Heart right ventricle (tissue), 16 donors: ENCODE measurements at regions not wholly inside any gene's neighbourhood (a gene's known extent, or its start where the extent isn't known, plus 50 kb on each side); places are given as distances from the start of the nearest gene placed in this dataset.

ENCODE experiments used
- ATAC-seq, 8 donors: fragments of 200-7000 bp; cut with Tn5 transposase; one replicate each; pipeline ENCODE4 v1.9.1; 2020; ENCODE audit warnings: mild to moderate bottlenecking in 8 of 8, moderate library complexity in 8 of 8, moderate number of reproducible peaks in 1 of 8
- DNase-seq, 2 donors: peaks; one replicate each; pipeline ENCODE4 v3.0.0-alpha.2; 2020
- H3K27ac ChIP-seq, 10 donors: fragments of 200-600 bp; sonication (generic) in 2 of 10; one replicate each; pipeline versions ENCODE4 v1.5.0 to v1.8.0; 2020 to 2022; ENCODE audit warnings: mild to moderate bottlenecking in 3 of 10
- H3K27me3 ChIP-seq, 7 donors: fragments of 200-600 bp; one replicate each; pipeline ENCODE4 v1.8.0; 2021 to 2022; ENCODE audit warnings: mild to moderate bottlenecking in 2 of 7
- H3K36me3 ChIP-seq, 9 donors: fragments of 200-600 bp; sonication (generic) in 1 of 9; one replicate each; pipeline versions ENCODE4 v1.5.0 to v1.8.0; 2020 to 2022; ENCODE audit warnings: mild to moderate bottlenecking in 2 of 9
- H3K4me1 ChIP-seq, 9 donors: fragments of 200-600 bp; sonication (generic) in 1 of 9; one replicate each; pipeline versions ENCODE4 v1.5.0 to v1.8.0; 2020 to 2022; ENCODE audit warnings: mild to moderate bottlenecking in 4 of 9
- H3K4me3 ChIP-seq, 10 donors: fragments of 200-600 bp; sonication (generic) in 2 of 10; one replicate each; pipeline versions ENCODE4 v1.5.0 to v1.8.0; 2020 to 2022; ENCODE audit warnings: mild to moderate bottlenecking in 7 of 10, moderate library complexity in 2 of 10
- H3K9me3 ChIP-seq, 11 donors: fragments of 200-600 bp in 10 of 11; sonication (generic) in 2 of 11; one replicate each; pipeline versions ENCODE4 v1.5.0 to v1.8.0; 2013 to 2022; ENCODE audit warnings: mild to moderate bottlenecking in 2 of 11, control low read depth in 1 of 11, moderate library complexity in 1 of 11
- WGBS, 2 donors: extraction: QIAGEN DNeasy Blood & Tissue Kit; methylation state at CpG; one replicate each; pipeline ENCODE4 v1.1.7; 2013; ENCODE audit warnings: inconsistent platforms in 1 of 2; 5-methylcytosine and 5-hydroxymethylcytosine counted together
- intact Hi-C, 10 donors: fragments of 100-400 bp; cut with DNase I; formaldehyde crosslinking; loops; one replicate each; pipeline versions ENCODE4 v1.11.1 to v1.14.2; 2022
- TF ChIP-seq, protein P1 (sequence below), 9 donors: fragments of 200-600 bp; sonication (generic) in 2 of 9; IDR thresholded peaks; one replicate each; pipeline versions ENCODE4 v1.5.0 to v1.8.0; 2021 to 2022; ENCODE audit warnings: antibody characterized with exemption in 9 of 9, mild to moderate bottlenecking in 5 of 9, moderate library complexity in 1 of 9
- donor health status: Arrhythmogenic right ventricular cardiomyopathy.
- donor health status: ischemic (EF 13 %, LVEDD 7.1; RV severe dilation, severe dysfunction).
- donor health status: healthy with polysubstance abuse.
- donor health status: DM: no; HTN: yes; CAD: no.
- donor health status: DM: no; HTN: no; CAD: no.
- donor health status: ischemic (EF 25% LVEDD 6.9; RV normal size, moderate dysfunction).
- donor health status: ischemic (EF 25% LVEDD 5.7; RV mildly dilated, moderate dysfunction).
- donor health status: healthy.
- donor health status: DM: yes; HTN: yes; CAD: no.
- donor health status: Ischemic cardiomyopathy.
- donor health status: ischemic (EF 35%, LVEDD 5.7; RV mildly dilated, moderate dysfunction).
- donor health status: nonischemic (EF 11% LVEDD 7.7; RV severe dilation, severe dysfunction).
- donor health status: DM: yes; HTN: yes; CAD: no.
- donor health status: PGD.
- donor health status: ischemic (EF 29% LVEDD 5.4; RV normal size, mild dysfunction).
- donor health status: nonischemic (EF 23%, LVEDD 6.1; RV moderate dilation, normal function).

DNA sequence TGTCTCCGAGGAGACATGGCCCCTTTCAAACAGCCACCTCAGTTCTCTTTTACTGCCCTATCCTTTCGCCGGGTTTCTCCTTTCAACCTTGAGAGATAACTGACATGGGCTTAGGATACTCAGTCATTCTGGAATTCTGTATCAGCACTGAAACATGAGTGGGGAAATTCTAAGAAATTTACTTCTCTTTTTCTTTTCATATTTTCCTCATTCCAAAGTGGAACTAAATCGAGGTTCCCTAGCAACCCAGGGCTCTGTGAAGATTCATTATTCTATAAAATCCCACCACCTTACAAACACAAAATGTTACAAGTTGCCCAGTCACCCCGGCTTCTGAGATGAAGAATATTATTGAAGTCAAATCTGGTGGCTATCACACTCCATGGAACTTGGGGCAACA lies 319.2 kb downstream of the ENC1 start:
- no peak for ATAC-seq
- WGBS, 2 donors: 84 to 86% methylated on average over 5 of the region's 5 CpGs
- Histone ChIP-seq H3K4me1 (no peaks in the 10 kb centered on the region), H3K4me3 (no peak overlapping the region), H3K27ac (no peak overlapping the region), H3K9me3 (no peaks in the 10 kb centered on the region), H3K36me3 (no peaks in the 10 kb centered on the region), H3K27me3 (no peaks in the 10 kb centered on the region)
- no peak for DNase-seq
- TF ChIP-seq, protein P1, sequence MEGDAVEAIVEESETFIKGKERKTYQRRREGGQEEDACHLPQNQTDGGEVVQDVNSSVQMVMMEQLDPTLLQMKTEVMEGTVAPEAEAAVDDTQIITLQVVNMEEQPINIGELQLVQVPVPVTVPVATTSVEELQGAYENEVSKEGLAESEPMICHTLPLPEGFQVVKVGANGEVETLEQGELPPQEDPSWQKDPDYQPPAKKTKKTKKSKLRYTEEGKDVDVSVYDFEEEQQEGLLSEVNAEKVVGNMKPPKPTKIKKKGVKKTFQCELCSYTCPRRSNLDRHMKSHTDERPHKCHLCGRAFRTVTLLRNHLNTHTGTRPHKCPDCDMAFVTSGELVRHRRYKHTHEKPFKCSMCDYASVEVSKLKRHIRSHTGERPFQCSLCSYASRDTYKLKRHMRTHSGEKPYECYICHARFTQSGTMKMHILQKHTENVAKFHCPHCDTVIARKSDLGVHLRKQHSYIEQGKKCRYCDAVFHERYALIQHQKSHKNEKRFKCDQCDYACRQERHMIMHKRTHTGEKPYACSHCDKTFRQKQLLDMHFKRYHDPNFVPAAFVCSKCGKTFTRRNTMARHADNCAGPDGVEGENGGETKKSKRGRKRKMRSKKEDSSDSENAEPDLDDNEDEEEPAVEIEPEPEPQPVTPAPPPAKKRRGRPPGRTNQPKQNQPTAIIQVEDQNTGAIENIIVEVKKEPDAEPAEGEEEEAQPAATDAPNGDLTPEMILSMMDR (IDR thresholded peaks at IDR 0.05): no peak
- intact Hi-C loops: no loop called here

DNA sequence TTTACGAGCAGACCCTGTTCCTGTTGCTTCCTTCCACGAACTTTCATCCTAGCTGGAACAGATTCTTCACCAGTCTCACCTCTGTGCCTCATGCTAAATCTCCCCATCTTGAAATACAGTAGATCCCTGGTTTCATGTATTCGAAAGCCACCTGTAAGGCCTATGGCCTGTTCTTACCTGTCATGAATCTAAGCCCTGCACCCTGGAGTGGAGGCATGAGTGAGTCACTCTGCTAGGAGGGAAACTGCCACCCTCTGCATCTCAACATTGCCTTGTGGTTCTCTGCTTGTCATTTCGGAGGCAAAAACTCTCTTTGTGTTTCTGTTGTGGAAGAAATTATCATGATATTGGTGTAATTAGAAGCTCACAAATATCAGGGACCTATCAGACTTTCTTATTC lies 320.0 kb downstream of the ENC1 start:
- 94 to 97% methylated on average over 4 of the region's 4 CpGs for WGBS, 2 donors
- DNase-seq (no peak), ATAC-seq (no peak)
- no peak overlapping the region for H3K4me3 ChIP-seq
- TF ChIP-seq, protein P1 (IDR thresholded peaks at IDR 0.05): no peak
- H3K36me3 ChIP-seq: no peaks in the 10 kb centered on the region
- peaks cover 0 to 7% (median 0%) of the 10 kb centered on the region in 9 donors for H3K4me1 ChIP-seq
- no peak overlapping the region for H3K27ac ChIP-seq
- intact Hi-C loops: no loop called here
- H3K9me3 ChIP-seq: no peaks in the 10 kb centered on the region
- H3K27me3 ChIP-seq: no peaks in the 10 kb centered on the region

DNA sequence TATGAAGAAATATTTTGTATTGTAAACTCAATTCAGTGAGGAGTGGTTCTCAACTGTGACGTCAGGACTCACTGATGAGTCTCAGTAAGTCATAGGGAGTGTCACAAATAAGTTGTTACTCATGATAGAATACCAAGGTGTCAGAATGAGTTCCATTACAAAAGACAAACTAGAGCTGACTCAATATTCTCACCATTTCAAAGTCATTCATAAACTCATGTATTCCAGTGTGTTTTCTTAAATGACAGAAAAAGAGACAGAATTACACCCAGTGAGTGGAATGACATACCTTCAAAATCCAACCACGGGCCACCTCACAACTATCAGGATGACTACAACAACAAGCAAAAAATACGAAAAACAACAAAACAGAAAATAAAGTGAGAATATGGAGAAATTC lies 321.5 kb downstream of the ENC1 start:
- H3K27ac ChIP-seq: no peak overlapping the region
- no peak overlapping the region for H3K4me3 ChIP-seq
- H3K4me1 ChIP-seq: peaks cover 0 to 9% (median 0%) of the 10 kb centered on the region in 9 donors
- intact Hi-C loops: no loop called here
- TF ChIP-seq, protein P1 (IDR thresholded peaks at IDR 0.05): no peak
- no peaks in the 10 kb centered on the region for H3K36me3 ChIP-seq
- ATAC-seq (no peak), DNase-seq (no peak)
- no peaks in the 10 kb centered on the region for H3K27me3 ChIP-seq
- 85 to 88% methylated on average over 3 of the region's 3 CpGs for WGBS, 2 donors
- H3K9me3 ChIP-seq: no peaks in the 10 kb centered on the region

DNA sequence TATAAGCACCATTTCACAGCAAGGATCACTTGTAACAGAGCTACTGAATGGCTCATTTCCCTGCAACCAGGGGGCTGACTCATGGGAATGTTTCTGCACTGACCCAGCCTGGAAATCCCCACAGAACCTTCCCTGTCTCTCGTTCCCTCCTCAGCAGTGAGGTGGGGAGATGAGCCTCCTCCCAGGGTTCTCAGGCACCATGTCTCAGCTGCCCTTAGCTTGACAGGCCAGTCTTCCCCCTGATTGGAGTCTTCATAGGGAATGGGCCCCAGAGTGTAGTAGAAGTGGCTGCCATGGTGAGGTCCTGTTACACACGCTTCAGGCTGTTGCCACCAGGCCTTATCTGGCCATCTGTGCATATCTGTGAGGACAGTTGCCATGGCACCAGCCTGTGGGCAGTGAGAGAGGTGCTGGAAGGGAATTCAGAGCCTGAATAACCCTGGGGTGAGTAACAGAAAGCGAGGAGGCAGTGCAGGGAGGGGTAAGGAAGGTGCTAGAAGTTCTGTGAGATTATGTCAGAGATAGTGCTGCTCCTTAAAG lies 324.4 kb downstream of the ENC1 start:
- no peak overlapping the region for H3K4me3 ChIP-seq
- H3K27ac ChIP-seq: peak overlapping the region in 1 of 10 donors; percentile 46
- H3K36me3 ChIP-seq: no peaks in the 10 kb centered on the region
- DNase-seq: no peak
- whole genome bisulfite sequencing, 2 donors: 59 to 61% methylated on average over 3 of the region's 3 CpGs
- TF ChIP-seq, protein P1 (IDR thresholded peaks at IDR 0.05): no peak
- ATAC-seq: peak in 1 of 8 donors; percentile 76
- H3K27me3 ChIP-seq: no peaks in the 10 kb centered on the region
- no peaks in the 10 kb centered on the region for H3K9me3 ChIP-seq
- H3K4me1 ChIP-seq: peaks cover 0 to 18% (median 0%) of the 10 kb centered on the region in 9 donors
- intact Hi-C loops: no loop called here
